CD4-positive, alpha-beta T cell treated with Interleukin-12 subunit alpha and Interleukin-12 subunit beta, for 1 hour (primary cell): ENCODE measurements at regions not wholly inside any gene's neighbourhood (a gene's known extent, or its start where the extent isn't known, plus 50 kb on each side); places are given as distances from the start of the nearest gene placed in this dataset.

Experiments used
- DNase-seq: peaks from one replicate; pipeline ENCODE4 v3.0.0-alpha.2; 2020

- DNase-seq: no peak
Observed at GRCh38 chr13:73696713-73697112, 437.5 kb downstream of the KLF12 start.

GRCh38 chr13:73696271-73696670 is 437.9 kb downstream of the KLF12 start:
- no peak for DNase-seq

- DNase-seq: no peak
Observed at GRCh38 chr13:73695325-73695724, 438.9 kb downstream of the KLF12 start.

- no peak for DNase-seq
Observed at GRCh38 chr13:73693215-73693614, 441.0 kb downstream of the KLF12 start.

- DNase-seq: no peak
Observed at GRCh38 chr13:73691891-73692290, 442.3 kb downstream of the KLF12 start.

- DNase-seq: no peak
Observed at GRCh38 chr13:73687929-73688328, 446.3 kb downstream of the KLF12 start.

GRCh38 chr13:73687087-73687486 is 447.1 kb downstream of the KLF12 start:
- DNase-seq: no peak

GRCh38 chr13:73684750-73685149 is 449.5 kb downstream of the KLF12 start:
- DNase-seq: no peak

- DNase-seq: no peak
Observed at GRCh38 chr13:73684286-73684685, 449.9 kb downstream of the KLF12 start.

- DNase-seq: no peak
Observed at GRCh38 chr13:73683746-73684145, 450.5 kb downstream of the KLF12 start.

GRCh38 chr13:73681779-73682178 is 452.4 kb downstream of the KLF12 start:
- DNase-seq: no peak

GRCh38 chr13:73681015-73681414 is 453.2 kb downstream of the KLF12 start:
- no peak for DNase-seq

GRCh38 chr13:73677048-73677601 is 457.1 kb downstream of the KLF12 start:
- DNase-seq: no peak

- DNase-seq: no peak
Observed at GRCh38 chr13:73676550-73677047, 457.6 kb downstream of the KLF12 start.

GRCh38 chr13:73675821-73676220 is 458.4 kb downstream of the KLF12 start:
- no peak for DNase-seq

GRCh38 chr13:73674570-73674969 is 459.6 kb downstream of the KLF12 start:
- no peak for DNase-seq

GRCh38 chr13:73673931-73674330 is 460.3 kb downstream of the KLF12 start:
- DNase-seq: no peak

GRCh38 chr13:73672492-73672891 is 461.7 kb downstream of the KLF12 start:
- DNase-seq: no peak

- DNase-seq: no peak
Observed at GRCh38 chr13:73671732-73672131, 462.5 kb downstream of the KLF12 start.

GRCh38 chr13:73671011-73671410 is 463.2 kb downstream of the KLF12 start:
- DNase-seq: no peak

- no peak for DNase-seq
Observed at GRCh38 chr13:73667756-73668155, 466.4 kb downstream of the KLF12 start.

GRCh38 chr13:73665261-73665660 is 468.9 kb downstream of the KLF12 start:
- DNase-seq: no peak

- no peak for DNase-seq
Observed at GRCh38 chr13:73664851-73665250, 469.4 kb downstream of the KLF12 start.

GRCh38 chr13:73662833-73663232 is 471.4 kb downstream of the KLF12 start:
- no peak for DNase-seq

GRCh38 chr13:73661687-73662425 is 472.3 kb downstream of the KLF12 start:
- no peak for DNase-seq
